NCI-H524 treated with DMSO at 0.1 percent for 48 hours (cell line): ENCODE measurements at regions not wholly inside any gene's neighbourhood (a gene's known extent, or its start where the extent isn't known, plus 50 kb on each side); places are given as distances from the start of the nearest gene placed in this dataset.
"Not testable (repeated sequence)": the region's sequence is repeated elsewhere in the genome, so short reads cannot be mapped to it uniquely, and the experiment has no call there.

Experiments used
- DNase-seq: peaks from one replicate; lab custom pipeline; 2025; lab: John Stamatoyannopoulos, UW

DNA sequence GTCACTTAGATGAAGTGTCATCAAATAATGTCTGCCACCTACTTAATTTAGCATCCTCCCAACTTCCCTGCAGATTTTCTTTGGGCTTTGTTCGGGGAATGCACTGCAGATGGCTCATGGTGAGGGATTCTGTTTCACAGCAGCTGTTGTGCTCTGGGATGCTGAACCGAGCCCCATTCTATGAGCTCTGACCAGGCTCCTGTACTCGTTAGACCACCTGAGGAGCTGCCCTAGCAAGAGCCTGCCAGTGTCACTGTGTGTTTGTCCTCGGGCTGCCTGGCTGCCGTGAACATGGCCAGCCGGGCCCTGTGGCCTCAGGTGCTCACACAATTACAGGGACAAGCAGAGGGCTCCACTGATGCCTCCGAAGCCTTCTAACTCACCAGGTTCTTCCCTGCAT lies 238.8 kb upstream of the ECI2 start:
- DNase-seq: peak; percentile 86

DNA sequence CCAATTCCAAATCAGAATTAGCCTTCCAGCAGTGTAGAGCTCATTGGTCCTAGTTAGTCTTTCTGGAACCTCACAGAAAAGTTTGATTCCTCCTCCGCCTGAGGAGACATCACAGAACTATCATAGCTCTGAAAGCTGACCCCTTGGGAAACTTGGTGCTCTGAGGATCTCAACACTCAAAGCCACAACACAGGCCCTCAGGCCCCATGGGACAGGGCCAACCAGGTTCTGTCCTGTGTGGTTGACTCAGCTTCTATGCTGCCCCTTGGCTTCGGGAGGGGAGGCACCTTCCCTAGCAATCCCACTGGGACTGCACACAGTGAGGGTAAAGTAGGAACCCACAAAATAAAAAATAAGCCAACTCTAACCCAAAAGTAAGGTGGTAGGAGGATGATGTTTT lies 237.5 kb upstream of the ECI2 start:
- no peak for DNase-seq

DNA sequence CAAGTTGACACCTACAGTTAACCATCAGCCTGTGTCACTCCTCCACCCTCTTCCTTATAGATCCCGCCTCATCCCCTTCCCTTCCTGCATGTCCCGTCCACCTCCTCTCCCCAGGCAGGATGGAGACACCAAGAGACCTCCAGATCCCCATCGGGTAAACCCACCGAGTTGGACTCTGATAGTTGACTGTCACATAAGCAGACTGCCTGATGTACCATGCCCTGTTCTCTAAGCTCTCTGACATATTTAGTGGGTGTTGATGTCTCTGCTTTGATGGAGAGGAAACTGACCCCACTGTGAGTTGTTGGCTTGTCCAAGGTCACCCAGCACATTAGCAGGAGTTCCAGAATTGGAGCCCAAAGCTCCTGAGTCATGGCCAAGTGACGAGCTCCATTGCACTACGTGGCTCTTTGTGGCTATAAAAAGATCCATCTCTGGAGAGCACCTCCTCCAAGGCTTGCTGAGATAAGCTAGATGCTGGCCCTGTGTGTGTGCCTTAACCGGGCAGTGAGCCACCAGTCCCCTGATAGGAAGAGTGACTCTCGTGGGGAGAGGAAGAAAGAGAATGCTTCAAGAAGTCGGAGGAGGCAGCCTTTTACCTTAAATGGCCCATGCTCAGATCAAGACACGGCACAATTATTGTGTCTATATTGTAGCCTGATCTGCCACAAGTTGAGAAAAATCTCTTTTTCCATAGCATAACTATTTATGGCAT lies 236.0 kb upstream of the ECI2 start:
- DNase-seq: no peak

DNA sequence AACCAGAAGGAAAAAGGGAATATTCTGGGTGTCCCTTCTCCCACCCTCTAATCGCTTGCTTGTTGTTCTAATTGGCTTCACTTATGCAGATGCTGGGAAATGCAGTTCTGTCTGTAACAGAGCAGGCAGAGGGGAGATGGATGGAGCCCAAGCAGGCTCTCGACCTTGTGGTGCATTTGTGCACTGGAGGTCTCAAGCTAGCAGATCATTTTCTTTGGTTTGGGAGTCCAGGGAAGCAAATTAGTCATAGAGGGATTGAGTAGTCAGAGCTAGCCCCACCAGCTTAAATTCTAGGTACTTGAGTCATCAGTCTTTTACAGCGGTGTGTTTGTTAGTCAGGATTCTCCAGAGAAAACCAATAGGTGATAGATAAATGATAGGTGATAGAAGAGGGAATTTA lies 234.7 kb upstream of the ECI2 start:
- DNase-seq: no peak

DNA sequence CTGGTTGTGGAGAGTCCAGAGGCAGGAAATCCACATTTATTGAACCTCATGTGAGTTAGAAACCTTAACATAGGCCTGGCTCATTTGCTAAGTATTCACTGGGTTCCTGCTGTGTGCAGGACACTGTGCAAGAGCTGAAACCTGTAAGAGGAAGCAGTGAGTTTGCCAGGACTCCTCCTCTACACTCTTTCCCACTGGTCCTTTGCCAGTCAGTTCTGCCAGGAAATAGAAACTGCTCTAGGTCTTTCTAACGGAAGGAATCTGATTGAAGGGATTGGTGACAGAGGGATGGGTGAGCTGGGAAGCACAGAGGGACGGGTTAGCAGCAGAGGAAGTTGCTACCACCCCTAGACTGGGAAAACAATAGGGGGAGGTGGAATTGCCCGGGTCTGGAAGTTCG lies 234.2 kb upstream of the ECI2 start:
- no peak for DNase-seq

DNA sequence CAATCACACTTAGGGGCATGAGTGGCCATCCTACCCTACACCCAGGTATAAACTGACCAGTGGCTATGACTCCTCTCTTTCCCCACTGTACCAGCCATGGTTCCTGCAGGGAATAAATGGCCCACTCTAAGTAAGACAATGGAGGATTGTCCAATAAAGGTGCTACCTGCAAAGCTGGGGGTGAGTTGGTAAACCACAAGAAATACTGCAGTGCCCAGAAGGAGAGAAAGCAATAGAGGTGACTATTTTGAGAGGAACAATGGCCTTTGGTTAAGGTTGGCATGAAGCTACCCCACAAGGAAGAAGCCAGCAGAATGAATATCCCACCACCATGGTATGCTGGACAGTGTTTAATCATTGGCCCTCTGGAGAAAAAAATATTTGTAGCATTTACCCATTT lies 233.3 kb upstream of the ECI2 start:
- DNase-seq: no peak

DNA sequence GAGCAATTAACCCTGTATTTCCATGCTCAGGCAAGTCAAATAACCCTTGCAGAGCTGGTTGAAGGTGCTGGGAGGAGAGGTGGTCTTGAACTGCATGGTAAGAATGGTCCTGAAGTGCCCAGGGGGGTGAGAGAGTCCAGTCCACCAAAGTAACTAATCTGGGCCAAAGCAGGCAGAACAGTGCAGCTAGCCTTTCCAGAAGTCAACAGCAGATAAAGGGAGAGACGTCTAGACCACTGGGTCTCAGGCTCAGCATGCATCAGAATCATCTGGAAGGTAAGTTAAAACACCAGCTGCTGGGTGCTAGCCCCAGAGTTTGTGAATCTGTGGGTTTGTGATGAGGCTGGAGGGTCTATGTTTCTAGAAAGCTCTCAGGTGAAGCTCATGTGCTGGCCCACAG lies 232.3 kb upstream of the ECI2 start:
- no peak for DNase-seq

DNA sequence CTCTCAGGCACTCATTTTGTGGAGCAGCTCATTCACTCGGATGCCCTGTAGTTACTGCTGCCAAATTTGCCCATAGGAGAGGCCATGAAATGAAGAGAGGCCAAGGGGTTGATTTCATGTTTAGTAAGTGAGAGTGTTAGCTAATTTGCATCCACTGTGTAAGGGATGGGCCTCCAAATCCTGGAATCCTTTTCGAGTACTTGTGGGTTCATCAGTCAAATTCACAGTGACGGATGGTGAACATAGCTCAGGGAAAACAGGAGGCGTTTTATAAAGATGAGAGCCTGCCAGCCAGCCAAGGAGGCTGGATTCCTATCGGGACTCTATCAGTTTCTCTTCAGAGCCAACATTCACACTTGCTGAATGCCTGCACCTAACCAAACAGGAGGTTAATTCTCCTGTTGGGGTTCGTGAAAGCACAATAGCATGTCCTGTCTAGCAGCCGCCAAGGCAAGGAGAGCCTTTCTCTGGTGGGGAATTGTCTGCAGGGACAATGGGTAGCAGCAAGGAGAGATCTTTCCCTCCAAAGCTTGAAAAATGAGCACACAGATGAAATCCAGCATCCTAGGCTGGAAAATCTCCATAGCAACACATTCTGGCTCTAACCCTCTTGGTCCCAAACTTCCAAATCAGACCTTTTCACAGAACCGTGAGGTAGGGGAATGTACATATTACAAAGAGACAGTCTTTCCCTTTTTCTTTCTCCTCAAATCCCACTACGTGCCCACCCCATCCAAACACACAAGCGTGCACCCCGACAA lies 231.4 kb upstream of the ECI2 start:
- DNase-seq: no peak

DNA sequence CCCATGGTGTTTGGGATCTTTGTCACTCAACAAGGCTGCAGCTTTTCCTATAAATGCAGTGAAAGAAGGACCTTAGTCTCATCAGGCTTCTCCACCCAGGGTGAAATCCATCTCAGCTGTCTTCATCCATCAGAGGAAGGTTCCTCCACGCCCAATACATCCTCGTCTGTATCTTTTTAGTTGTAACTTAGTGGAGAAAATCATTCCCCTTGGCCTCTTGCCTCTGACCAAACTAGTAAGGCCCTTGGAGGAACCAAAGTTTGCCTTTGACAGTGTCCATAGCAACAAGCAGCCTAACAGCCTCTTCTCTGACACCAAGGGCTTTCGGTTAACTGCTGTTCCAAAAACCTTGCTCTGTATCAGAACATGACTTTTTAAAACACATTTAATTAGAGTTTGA lies 230.3 kb upstream of the ECI2 start:
- no peak for DNase-seq

DNA sequence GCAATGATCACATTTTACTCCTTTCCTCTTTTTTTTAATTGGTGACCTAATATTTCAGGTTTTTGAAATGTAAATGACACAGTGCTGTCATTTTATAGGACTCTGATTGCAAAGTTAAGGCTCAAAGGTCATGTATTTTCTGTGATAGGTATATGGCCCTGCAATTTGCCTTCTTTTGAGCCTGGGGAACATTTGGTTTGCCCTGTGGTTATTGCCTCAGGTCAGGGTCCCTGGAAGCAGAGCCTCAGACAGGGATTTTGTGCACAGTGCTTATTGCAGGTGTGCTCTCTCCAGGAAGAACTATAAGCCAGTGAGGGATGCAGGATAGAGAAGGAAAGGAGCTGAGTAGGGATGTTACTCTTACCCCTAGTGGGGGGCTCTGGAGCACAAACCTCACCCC lies 229.3 kb upstream of the ECI2 start:
- no peak for DNase-seq

DNA sequence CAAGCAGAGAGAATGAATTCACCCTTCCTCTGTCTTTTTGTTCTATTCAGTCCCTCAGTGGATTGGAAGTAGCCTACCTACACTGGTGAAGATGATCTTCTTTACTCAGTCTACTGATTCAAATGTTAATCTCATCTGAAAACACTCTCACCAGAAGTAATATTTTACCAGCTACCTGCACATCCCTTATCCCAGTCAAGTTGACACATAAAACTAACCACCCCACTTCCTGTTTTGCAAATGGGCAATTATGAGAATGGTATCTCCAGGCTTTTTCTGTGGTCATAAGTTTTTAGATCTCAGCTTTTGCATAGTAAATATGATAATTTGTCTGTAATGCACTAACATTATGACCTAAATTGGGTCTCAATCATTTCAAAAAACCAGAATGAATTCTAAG lies 228.8 kb upstream of the ECI2 start:
- no peak for DNase-seq

DNA sequence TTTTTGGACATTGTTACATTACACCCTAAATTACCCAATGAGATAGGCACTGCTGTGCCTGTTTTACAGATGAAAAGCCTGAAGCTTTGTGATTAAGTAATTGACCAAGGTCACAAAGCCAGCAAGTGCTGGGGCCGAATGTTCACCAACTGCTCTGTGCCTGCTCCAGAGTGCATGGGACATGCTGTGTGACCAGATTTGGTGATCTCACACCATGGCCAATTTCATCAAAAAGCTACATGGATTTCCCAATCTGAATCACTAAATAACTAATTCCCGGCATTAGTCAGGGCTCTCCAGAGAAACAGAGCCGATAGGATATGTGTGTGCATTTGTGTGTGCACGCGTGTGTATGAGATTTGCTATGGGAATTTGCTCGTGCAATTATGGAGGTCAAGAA lies 228.3 kb upstream of the ECI2 start:
- no peak for DNase-seq

DNA sequence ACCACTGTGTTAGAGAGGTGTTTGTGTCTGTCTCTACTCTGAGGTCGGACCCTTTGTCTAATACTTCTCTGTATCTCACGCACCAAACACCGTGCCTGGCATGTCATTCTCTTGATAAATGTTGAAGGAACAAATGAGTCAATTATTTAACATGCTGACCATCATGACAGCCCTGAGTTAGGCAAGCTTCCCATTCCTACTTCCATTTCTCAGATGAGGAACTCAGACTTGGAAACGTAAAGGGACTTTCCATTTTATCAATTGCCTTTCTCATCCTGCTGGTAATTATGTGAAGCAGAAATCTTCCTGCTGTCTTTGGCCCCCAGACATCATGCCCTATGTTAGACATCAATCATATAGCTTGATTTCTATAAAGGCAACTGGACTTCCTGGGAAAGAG lies 227.0 kb upstream of the ECI2 start:
- no peak for DNase-seq

DNA sequence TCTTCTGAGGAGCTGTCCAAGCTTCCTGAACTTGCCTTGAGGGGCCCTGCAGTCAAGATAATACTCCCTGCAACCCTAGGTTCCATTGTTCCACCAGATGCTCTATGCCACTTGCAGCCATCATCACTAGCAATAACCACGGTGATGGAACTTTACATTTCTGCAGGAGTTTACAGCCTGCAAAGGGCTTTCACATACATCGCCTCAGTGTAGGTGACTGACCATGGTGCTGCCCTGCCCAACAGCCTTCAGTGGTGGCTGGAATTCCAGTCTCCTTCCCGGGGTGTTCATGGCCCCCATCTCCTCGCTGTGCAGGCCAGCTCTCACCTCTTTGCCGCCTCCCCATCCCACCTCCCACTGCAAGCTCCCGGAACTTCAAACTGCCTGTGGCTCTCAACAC lies 225.5 kb upstream of the ECI2 start:
- no peak for DNase-seq

DNA sequence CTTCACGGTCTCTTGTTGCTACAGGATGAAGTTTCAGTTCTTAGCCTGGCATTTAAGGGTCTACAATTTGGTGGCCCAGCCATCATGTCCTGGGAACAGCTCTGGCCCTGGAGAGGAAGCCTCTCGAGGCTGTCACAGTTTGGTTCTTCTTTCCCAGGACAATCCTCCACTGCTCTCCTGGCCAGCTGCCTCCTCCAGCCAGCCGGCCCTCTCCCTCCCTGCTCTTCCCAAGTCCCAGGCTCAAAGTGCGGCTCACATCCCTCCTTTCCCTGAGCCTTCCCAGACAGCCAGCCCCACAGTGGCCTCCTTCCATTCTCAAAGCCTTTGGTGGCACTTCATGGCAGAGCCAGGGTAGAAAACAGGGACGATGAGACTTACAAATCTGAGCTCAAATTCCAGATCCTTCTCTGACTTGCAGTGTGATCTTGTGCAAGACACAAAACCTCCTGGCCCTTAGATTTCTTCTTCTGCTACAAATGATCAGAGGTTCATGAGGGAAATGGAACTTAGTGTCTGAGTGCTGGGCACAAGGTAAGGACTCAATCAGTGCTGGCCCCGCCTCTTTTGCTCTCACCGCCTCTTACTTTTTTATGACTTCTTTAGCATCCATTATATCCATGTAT lies 223.8 kb upstream of the ECI2 start:
- DNase-seq: no peak

DNA sequence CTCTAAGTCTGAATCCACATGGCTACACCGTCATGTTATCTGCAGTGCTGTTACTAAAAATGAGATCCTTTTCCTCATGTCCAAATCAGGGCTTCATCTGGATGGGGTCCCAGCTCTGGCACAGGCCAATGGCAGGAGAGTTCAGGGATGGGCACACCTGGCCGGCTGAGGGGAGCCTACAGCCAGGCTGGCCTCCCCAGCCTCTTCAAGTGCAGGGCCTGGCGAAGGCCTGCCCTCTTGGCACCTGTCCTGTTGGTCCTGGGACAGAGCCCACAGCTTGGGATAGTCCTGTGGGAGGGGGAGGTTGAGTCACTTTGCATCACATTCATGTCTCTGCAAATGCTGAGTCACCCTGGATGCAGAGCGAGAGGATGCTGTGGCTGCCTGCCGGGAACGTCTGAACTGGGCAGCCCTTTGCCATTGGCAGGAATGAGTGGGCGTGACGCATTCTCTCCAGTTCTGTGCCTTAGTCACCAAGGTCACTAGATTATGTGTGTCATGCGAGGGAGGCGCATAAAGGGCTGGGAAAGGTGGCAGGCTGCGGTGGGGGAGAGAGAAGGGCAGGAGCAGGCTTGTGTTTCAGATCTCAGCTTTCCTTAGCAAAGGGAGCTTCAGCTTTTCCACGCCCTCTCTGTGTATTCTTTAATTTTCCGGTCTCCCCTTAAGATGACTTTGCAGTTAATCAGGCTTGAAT lies 223.2 kb upstream of the ECI2 start:
- DNase-seq: no peak

DNA sequence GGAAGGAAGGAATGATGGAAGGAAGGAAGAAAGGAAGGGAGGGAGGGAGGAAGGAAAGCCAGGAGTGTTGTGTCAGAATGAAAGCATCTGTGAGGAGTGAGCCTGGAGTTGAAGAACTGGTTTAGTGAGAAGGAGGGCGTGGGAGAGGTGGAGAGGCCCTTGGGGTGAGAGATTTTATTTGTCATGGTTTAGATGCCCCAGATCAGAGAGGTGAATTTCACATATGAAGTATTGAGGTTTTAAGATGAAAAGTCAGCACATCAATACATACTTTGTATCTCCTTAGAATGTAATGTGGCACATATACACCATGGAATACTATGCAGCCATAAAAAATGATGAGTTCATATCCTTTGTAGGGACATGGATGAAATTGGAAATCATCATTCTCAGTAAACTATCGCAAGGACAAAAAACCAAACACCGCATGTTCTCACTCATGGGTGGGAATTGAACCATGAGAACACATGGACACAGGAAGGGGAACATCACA lies 222.3 kb upstream of the ECI2 start:
- not testable (repeated sequence) for DNase-seq

DNA sequence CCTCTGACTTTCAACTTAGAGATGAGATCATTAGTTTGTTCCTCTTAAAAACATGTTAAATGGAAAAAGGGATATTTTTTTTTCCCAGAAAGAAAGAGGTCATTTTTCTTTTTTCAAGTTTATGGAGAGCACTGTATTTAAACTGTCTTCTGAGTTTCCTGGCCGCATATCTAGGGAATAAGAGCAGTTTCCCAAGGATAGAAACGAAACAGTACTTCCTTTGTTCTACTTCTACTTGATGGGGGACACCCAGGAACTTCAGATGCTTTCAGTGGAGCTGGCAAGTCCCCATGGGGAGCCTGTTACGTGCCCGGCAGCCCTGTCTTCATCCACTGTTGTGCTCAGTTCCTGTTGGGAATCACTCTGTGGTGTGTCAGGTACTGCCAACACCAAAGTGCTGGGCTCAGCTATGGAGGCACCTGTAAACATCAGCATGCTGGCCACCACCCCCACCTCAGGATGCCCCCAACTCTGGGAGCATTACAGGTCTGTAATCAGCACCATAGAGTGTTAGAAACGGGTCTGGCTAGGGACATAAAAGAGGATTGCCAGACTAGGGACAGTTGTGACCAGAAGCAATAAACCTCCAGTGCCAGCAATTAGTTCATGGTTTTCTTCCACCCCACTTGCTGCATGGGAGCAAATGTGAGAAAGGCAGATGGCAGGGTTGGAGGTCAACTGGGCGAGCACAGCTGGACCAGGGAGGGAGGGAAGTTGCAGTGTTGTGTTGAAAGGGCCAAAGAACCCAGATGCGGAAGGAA lies 221.7 kb upstream of the ECI2 start:
- no peak for DNase-seq

DNA sequence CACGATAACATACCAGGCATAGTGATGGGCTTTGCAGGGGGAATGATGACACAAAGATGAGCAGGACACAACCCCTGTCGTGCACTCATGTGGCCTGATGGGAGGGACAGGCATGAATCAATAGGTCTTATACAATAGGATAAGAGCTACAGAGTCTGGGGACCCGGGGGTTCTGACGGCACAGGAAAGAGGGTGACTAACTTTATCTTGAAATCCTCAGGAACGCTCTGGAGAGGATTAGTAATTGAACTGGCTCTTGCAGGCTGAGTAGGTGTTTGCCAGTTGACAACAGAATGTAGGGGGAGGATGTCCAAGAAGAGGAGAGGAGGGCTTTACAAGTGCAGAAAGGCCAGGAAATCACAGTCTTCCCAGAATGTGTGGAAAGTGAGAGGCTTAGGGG lies 219.9 kb upstream of the ECI2 start:
- DNase-seq: no peak

DNA sequence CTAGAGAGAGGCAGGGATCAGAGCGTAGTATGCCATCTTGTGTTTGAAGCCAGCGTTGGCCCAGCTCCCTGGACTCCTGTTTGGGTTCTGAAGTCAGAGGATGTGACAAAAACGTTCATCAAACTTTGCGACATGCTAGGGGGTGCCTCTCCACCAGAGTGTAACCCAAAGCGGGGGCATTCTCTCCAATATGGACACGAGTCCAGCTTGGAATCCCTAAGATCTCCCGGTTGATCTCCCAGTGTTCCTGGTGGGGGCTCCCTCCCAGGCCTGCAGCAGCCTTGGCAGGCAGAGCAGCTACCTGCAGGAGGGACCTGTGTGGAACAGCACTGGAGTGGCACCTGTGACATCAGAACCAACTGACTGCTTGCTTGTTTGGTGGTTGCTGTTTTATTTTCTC lies 218.8 kb upstream of the ECI2 start:
- DNase-seq: no peak

DNA sequence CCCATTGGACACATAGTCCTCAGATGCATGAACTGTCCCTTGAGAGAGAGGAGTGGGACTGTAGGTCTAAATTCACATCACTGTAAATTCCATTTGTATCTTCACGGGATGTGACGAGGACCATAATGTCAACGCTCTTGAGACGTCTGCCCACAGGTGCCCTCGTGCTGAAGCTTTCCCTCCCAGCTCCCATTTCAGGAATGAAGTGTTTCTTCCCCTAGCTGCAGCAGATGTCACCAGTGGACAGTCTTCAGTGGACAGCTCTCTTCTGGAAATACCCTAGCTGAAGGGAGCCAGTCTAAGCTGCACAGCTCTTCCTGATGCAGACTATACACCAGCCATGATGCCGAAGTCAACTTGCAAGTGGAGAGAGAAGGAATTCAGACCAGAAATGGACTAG lies 217.4 kb upstream of the ECI2 start:
- DNase-seq: no peak

DNA sequence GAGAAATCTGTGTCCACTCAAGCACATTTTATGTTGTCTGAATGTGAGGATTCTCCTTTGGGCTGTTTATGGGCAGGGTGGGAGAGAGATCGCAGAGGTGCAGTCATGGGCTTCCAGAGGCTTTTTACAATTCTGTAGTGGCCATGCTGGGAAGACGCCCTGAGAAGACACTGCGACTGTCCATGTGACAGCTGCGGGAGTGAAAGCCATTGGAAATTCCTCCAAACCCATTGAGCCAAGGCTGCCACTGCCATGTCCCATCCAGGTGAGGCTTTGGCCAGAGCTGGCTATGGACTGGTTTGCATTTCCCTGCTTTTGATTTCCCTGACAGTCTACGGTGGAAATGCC lies 216.9 kb upstream of the ECI2 start:
- DNase-seq: no peak
